Middle frontal gyrus (tissue), 1 donor: ENCODE measurements at regions not wholly inside any gene's neighbourhood (a gene's known extent, or its start where the extent isn't known, plus 50 kb on each side); places are given as distances from the start of the nearest gene placed in this dataset.

Experiments
- DNase-seq: peaks from one replicate; pipeline ENCODE4 v3.0.0-alpha.2; 2015; ENCODE audit warnings: low spot score; ENCODE audit errors: extremely low spot score

DNA sequence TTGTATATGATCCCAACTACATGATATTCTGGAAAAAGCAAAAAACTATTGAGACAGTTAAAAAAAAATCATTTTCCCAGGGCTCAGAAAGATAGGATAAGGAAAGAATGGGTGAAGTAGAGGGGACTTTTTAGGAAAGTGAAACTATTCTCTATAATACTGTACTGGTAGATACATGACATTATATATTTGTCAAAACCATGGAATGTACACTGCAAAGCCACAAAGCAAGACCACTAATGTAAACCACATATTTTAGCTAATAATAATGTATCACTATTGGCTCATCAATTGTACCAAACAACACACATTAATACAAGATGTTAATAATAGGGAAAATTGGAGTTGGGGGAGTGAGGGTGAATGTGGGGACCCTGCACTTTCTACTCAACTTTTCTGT, 182.6 kb downstream of the EFNB2 start:
- DNase-seq, result no peak

DNA sequence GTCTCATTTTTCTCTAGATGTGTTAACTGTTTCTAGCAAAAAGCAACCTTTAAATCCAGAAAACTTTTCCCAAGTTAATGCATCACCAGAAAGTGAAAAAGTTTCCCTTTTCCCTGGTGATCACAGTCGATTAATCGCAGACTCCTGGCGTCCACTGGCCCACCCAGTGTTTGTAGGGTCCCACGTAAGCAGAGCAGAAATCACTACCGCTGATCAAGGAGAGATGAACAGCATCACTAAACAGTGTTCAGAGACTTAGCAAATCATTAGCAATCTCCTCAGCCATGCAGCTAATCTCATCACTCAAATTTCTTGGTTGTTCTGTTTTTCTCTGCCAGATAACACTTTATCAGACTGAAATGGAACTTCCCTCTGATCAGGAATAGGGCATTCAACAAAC, 184.2 kb downstream of the EFNB2 start:
- no peak for DNase-seq

DNA sequence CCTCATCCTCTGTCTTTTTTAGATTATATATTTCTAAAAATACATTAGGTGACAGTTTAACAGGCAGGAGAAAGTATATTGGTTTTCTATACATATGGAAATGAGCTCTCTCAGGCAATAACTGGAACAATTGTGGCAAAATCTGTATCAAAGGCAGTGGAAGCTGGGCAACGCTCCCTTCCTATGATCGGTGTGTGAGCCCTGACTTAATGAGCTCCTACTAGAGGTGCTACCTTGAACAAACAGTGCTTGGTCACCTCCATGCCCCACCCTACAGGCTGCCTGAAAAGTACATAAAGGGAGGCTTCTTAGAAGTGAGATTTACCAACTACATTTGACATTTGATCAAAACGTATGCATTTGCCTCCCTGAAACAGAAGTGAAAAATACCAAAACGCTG, 185.3 kb downstream of the EFNB2 start:
- DNase-seq, result no peak

DNA sequence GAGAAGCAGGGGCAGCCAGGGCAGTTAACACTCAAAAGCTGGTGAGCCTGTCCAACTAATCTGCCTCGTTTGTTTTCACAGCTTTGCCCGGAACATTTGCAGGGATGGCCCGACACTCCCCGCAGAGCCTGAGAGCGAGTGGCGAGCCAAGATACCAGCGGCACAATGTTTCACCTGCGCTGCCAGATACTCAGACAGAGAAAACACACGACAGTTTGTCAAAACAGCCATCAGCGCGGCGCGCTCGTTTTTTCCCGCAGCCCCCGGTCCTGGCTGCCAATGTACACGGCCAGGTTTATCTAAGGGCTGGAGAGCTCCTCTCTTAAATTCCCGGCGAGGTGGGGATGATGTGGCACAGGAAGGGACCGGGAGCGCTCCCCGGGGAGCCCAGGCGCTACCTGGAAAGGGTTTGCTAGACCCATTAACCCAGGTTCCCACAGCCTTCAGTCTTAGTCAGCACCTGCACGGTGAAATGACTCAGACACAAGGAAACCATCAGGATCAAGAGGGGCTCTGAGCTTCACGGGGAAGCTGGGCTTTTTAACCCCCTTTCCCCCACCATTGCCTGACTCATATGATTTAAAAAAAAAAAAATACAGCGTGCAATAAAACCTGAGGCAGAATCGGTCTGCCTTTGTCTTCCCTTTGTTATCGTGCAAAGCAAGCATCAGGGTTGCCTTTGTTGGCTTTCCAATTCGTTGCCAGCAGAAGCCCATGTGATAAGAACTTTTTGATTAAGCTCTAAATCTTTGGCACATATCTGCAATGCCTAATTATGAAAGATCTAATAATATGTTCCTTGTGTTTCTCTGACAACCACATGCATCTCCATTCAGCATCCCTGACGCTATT, 186.2 kb downstream of the EFNB2 start:
- no peak for DNase-seq

DNA sequence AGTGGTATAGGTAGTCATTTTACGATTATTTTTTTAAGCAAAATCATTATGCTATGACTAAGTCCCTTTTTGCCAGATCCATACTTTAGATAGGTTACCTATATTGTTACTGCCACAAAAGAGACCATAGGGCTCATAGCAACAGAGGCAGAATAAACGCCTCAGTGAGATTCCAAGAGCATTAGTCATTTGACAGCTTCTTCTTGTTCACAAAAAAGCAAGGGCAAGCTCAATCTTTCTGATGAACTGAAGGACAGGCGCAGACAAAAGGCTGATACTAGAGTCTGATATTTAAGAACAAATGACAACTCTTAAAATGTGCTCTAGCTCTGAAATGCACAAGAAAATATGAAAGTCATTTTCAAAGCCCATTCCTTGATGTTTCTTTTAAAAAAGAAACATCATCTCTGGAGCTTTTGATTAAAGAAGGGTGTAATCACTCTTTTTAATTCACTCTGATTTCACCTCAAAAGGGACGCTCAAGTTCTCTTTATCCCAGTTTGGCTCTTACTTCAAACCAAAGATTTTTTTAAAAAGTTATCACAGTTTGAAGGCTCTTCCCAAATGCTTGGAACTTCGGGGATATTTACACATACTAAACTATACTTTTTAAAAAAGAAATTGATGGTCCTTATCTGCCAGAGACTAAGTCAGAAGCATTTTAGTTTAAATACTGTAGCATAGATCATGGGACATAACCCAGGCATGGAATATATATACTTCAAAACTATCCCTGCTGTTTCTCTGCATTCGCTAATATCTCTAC, 187.2 kb downstream of the EFNB2 start:
- DNase-seq, result no peak

DNA sequence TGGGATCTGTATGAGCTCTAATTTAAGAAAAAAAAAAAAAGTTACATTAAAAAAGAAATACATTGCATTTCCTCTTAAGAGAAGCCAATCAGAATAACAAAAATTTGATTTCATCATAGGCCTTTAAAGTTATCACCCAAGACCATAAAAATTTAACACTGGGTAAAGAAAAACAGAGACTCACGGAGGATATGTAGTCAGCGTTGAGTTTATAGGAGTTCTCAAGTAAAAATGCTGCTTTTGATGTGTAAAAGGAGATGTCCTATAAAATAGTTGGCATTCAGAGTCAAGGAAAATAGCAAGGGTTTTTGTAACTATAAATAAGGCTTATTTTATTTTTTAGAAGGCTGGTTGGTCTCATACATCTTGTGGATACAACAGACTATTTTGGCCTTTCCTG, 191.1 kb downstream of the EFNB2 start:
- DNase-seq, result no peak

DNA sequence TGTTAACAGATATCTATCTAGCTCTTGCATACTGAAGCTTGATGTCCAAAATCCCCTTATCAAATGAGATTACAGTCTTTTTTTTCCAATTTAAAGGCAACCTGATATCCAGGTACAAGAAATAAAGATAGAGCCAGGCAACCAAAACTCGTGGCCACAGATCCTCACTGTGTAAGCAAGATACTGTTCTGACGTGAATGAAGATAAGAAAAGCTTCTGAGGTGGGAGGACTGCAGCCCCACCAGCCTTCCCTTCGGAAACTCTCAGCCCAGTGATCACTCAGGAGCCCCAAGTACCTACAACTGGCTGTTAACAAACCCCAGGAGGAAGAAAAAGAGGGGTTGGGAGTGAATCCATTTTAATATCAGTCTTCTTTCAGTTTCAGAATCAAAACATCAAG, 191.6 kb downstream of the EFNB2 start:
- no peak for DNase-seq

DNA sequence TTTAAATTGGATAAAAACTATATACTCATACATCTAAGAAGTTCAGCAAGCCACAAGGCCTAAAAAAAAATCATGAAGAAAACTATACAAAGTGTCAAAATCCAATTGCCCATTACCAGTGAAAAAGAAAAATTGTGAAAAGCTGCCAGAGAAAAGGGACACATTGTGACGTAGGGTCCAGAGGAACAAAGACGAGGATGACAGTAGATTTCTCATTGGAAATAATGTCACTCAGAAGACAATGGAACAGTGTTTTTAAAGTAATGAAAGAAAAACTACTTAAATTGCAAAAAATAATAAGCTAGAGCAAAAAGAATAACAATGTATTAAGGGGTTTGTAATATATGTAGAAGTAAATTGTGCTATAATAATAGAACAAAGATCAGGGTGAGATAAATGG, 195.2 kb downstream of the EFNB2 start:
- no peak for DNase-seq

DNA sequence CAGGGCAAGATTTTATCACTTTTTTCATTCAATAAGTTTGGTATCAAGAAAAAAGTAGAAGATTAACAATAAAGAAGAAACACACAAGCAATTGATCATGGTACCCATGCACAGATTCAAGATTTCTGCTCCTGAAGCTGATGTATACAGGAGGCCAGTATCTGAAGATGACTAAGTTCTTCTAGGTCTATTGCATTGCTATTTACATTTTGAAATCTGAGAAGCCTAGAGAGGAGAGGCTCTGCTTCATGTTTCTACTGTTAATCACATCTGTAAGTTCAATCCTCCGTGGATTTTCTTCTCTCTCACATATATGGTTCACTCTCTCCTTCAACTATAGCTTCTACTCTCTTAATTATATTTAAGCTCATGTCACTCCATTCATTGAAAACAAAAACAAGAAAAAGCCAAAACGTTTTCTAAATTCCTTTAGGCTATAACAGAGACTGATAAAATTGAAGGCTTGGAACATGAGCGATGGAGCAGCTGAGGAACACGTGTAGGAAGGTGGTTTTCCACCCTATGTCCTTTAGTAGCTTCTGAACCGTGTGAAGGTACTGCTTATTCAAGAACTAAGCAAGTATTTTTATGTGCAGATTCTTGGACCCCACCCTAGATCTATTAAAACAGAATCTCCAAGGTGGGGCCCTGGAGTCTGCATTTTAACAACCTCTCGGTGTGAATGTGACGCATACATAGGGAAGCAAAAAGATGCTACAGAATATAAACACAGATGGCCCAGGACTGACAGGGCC, 198.2 kb downstream of the EFNB2 start:
- DNase-seq, result no peak

DNA sequence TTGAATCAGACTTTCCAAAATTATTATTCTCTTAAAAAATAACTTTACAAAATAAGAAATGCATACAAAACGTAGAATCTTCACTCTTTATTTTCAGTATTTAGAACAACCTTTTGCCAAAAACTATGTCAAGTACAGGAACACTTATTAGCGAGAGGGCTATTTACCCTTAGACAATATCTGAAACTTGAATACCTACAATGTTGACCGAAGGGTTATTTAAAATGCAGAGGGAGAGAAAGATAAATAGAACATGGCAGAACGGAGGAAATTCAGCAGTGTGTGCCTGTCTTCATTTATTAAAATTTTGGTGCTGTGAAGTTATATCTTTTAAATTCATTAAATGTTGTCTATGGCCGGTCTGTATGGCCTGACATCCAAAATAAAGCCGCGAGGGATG, 198.8 kb downstream of the EFNB2 start:
- no peak for DNase-seq

DNA sequence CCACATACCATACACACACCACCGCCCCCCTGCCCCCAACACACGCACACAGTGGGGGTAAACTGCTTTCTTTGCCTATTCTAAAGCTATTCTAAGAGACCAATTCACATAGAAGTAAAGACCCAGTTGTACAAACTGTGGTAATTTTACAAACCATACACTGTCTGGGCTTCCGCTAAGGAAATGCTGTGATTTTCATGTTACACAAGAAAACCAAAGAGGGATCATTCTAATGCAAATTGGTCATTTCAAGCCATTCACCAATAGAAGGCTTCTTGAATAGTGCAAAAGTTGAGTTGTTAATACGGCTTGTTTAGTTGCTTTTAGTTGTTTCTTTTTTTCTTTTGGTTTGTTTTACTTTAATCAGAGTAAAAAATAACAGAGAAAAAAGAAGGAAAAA, 202.8 kb downstream of the EFNB2 start:
- DNase-seq, result no peak

DNA sequence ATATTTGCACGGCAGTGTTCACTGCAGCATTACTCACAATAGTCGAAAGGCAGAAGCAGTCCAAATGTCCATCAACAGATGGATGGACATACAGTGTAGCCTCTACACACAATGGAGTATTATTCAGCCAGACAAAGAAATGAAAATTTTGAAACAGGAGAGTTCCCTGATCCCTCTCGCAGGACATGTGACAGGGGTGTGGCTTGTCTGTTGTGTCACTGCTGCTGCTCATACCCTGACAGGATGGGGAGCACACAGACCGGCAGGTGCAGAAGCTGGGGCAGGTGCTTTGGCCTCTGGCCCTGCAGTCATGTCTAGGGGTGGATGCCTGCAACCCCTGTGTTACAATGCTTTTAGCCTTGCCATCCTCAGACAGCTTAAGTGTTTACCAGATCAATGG, 204.3 kb downstream of the EFNB2 start:
- no peak for DNase-seq

DNA sequence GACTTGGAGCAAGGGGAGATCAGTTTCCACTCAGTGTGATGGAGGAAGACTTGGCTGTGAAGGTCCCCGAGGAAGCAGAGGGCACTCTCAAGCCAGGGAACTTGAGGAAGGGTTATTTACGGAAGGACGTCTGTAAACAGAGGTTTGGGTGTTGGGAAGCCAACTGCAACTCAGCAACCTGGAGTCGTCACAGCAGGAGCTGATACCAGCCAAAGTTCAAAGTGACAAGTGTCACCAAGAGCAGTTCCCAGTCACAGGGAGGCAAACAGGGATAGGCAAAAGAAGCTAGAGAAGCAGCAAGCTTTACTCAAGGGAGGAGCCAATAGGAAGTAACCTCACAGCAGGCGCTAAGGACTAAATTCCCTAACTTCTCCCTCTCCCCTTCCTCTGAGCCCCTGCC, 205.5 kb downstream of the EFNB2 start:
- no peak for DNase-seq

DNA sequence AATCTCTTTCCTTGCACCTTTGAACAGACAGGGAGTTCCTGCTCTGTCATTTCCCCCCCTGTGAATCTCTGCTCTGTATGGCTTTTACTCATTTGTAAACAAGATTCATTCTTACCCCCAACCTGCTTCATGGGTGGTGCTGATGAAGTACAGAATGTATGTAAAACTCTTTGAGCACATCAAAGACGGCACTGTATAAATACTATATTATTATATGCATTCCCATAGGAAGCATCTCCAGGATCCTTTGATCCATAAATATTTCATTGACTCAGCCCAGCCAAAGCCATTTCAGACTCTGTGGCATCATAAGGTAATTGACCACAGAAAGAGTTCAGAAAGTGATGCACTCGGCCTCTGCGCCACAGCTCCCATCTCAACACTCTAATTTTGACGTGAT, 208.7 kb downstream of the EFNB2 start:
- no peak for DNase-seq

DNA sequence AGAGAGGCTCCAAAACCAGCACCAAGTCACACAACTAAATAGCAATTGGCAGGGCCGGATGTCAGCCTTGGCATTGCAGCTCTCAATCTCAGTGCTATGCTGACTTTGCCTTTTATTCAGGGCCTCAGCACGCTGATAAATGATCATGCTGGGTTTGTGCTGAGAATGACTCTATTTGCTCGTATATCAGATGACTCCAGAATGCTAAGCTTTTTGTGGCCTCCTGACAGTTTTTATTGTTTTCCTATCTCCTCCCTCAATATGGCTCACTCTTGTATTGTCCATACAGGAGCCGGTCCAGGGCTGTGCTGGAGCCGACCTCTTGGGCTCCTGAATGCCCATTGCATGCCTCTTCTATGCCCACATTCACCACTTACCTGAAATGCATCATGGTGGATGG, 211.0 kb downstream of the EFNB2 start:
- DNase-seq, result no peak

DNA sequence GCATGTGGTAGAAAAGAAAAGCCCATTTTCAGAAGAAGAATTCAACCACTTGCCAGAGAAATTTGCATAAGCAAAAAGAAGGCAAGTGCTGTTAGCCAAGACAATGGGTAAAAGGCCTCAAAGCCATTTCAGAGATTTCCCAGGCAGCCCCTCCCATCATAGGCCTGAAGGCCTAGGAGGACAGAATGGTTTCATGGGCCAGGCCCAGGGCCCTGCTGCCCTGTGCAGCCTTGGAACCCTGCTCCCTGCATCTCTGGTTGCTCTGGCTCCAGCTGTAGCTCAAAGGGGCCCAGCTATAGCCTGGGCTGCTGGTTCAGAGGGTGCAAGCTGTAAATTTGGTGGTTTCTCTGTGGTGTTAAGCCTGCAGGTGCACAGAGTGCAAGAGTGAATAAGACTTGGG, 212.8 kb downstream of the EFNB2 start:
- DNase-seq, result no peak

DNA sequence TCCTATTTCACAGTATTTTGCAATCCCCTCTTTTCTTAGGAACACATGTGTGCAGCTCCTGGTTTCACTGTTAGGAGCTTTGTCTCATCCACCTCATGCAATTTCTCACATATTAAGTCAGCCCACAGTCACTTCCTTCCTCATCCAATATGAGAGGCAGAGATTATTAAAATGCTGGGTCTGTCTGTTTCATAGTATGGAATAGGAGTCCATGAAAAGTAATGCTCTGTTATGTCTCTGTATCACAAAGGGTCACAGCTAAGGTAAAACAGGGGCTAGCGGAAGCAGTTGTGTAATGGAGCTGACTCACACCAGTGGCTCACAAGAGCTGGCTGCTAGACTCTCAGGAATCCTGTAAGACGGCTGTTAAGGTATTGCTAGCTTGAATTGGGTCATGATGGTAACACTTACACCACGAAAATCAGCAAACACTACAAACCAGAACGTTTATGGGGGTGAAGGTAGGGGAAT, 216.5 kb downstream of the EFNB2 start:
- no peak for DNase-seq

DNA sequence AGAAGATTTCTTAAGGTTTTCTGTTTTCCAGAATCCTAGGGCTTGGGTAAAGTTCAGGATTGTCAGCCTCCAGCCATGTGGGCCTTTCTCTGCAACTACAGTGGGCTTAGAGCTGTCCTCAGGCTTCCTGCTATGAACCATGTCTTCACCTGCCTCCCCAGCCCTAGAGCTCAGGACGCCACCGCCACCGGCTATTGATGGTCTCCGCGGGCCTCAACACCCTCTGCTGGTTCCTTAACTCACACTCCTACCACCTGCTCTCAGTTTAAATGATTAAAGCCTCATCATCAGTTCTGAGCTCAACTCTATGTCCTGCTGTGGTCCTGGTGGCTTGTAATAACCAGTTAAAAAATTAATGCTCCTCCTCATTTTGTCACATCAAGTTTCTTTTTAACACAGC, 221.0 kb downstream of the EFNB2 start:
- no peak for DNase-seq

DNA sequence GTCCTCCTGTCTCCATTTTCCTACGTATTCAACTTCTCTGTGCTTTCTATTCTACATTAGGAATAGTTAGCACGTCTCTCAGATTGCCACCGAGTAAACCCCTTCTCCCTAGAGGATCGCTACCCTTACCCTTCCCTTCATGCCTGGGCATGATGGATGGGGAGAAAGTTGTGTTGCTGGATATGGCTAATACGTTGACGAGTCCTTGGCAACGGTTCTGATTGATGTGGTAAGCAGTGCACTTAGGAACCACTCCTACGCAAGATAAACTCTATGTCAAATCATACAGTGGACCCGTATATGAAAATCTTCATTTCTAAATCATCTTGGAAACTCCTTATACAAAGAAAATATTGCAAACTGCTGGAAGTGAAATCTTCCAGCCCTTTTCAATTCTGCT, 224.5 kb downstream of the EFNB2 start:
- DNase-seq, result no peak

DNA sequence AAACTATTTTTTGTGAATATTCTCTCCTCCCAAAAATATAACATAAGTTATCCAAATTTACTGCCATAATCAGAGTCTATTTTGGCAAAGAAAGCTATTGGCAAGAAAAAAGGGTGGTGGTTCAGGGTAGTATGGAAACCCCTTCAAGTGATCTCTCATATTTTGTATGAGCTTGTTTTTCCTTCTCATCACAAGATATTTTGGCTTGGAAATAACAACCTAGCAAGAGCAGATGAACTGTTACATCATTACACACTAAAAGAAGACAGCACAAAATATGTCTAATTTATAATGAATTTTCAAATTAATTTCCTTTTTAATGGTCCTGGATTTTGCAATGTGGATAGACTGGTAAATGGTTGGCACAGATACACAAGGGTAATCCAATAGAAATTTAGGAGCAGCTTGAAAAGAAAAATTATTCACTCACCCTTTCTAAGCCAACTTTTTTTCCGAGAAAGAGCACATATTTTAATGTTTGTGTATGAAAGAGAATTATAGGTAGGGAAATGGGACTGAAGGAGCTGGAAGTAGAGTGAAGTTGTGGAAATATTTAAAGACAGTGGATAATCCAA, 225.1 kb downstream of the EFNB2 start:
- DNase-seq, result no peak

DNA sequence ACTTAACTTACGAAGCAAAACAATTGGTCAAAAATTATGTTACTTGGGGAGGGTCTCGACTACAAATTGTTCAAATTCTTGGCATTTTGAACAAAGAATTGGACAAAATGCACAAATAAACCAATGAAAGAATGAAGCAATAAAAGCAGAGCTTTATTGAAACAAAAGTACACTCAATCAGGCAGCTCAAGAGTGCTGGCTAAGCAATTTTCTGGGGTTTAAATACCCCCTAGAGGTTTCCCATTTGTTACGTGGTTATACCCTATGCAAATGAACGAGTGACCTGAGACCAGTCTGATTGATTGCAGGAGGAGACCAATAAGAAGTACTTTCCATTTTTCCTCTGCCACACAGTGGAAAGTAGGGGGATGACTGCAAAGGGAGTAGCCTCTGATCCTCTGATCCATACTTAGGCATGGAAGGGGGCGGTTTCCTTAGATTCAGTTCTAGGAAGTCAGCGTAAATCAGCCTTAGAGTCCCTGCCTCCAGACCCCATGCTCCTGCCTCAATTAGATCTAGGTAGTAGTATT, 228.6 kb downstream of the EFNB2 start:
- no peak for DNase-seq
